WTC11 (cell line): ENCODE measurements at regions not wholly inside any gene's neighbourhood (a gene's known extent, or its start where the extent isn't known, plus 50 kb on each side); places are given as distances from the start of the nearest gene placed in this dataset.

Source experiments
- ATAC-seq: fragments of 200-7000 bp; cut with Tn5 transposase; 2 replicates; pipeline ENCODE4 v1.10.0; 2021; ENCODE audit warnings: mild to moderate bottlenecking, moderate library complexity
- CTCF ChIA-PET: fragments of 300-600 bp; sonication (Branson Sonifier 250); formaldehyde crosslinking; loops from one replicate; lab custom pipeline; 2021; ENCODE audit warnings: antibody characterized with exemption; lab: Charles Lee
- POLR2A ChIA-PET: fragments of 350-600 bp; sonication (Branson Sonifier 250); formaldehyde crosslinking; loops from one replicate; lab custom pipeline; 2021; ENCODE audit warnings: antibody characterized with exemption; lab: Charles Lee
- DNase-seq: peaks from one replicate; pipeline ENCODE4 v3.0.0; 2021; ENCODE audit warnings: low spot score
- H3K27ac Mint-ChIP-seq: 2 replicates; pipeline ENCODE4 v1.8.0; 2021; ENCODE audit warnings: mixed read lengths
- H3K27me3 Mint-ChIP-seq: 2 replicates; pipeline ENCODE4 v1.8.0; 2021; ENCODE audit warnings: low read depth, mild to moderate bottlenecking, moderate library complexity, mixed read lengths
- H3K36me3 Mint-ChIP-seq: 2 replicates; pipeline ENCODE4 v1.8.0; 2021; ENCODE audit warnings: mixed read lengths
- H3K4me1 Mint-ChIP-seq: 2 replicates; pipeline ENCODE4 v1.8.0; 2022; ENCODE audit warnings: mixed read lengths
- H3K4me3 Mint-ChIP-seq: 2 replicates; pipeline ENCODE4 v1.8.0; 2021; ENCODE audit warnings: mild to moderate bottlenecking, moderate library complexity, mixed read lengths
- H3K9me3 Mint-ChIP-seq: 2 replicates; pipeline ENCODE4 v1.8.0; 2021; ENCODE audit warnings: mixed read lengths
- AFF4 ChIP-seq: sonication (generic); formaldehyde crosslinking; IDR thresholded peaks from 2 replicates; pipeline ENCODE4 v1.8.1; 2023; ENCODE audit warnings: mild to moderate bottlenecking, missing genetic modification reagents, borderline replicate concordance
- ATF1 ChIP-seq: sonication (generic); formaldehyde crosslinking; IDR thresholded peaks from 2 replicates; pipeline ENCODE4 v1.8.1; 2023; ENCODE audit warnings: mild to moderate bottlenecking, moderate library complexity, missing genetic modification reagents
- CREB1 ChIP-seq: sonication (generic); formaldehyde crosslinking; IDR thresholded peaks from 2 replicates; pipeline ENCODE4 v1.8.0; 2023; ENCODE audit warnings: mild to moderate bottlenecking, missing genetic modification reagents
- ETV6 ChIP-seq: sonication (generic); formaldehyde crosslinking; IDR thresholded peaks from 2 replicates; pipeline ENCODE4 v1.8.1; 2022; ENCODE audit warnings: mild to moderate bottlenecking, missing genetic modification reagents
- HMGA2 ChIP-seq: fragments of 250-450 bp; sonication (Bioruptor Pico); IDR thresholded peaks from 2 replicates; pipeline ENCODE4 v1.4.0; 2021; ENCODE audit warnings: mild to moderate bottlenecking, moderate library complexity
- KAT7 ChIP-seq: sonication (generic); formaldehyde crosslinking; IDR thresholded peaks from 2 replicates; pipeline ENCODE4 v1.8.1; 2023; ENCODE audit warnings: missing genetic modification reagents, mild to moderate bottlenecking, borderline replicate concordance
- NFE2L1 ChIP-seq: sonication (generic); formaldehyde crosslinking; IDR thresholded peaks from 2 replicates; pipeline ENCODE4 v1.8.1; 2023; ENCODE audit warnings: missing genetic modification reagents
- TEAD4 ChIP-seq: sonication (generic); formaldehyde crosslinking; IDR thresholded peaks from 2 replicates; pipeline ENCODE4 v1.8.0; 2022; ENCODE audit warnings: mild to moderate bottlenecking, missing genetic modification reagents
- ZBTB21 ChIP-seq: sonication (generic); formaldehyde crosslinking; IDR thresholded peaks from 2 replicates; pipeline ENCODE4 v1.8.1; 2023; ENCODE audit warnings: mild to moderate bottlenecking, missing genetic modification reagents, borderline replicate concordance
- ZBTB43 ChIP-seq: sonication (generic); formaldehyde crosslinking; IDR thresholded peaks from 2 replicates; pipeline ENCODE4 v1.8.1; 2023; ENCODE audit warnings: mild to moderate bottlenecking, missing genetic modification reagents
- ZNF219 ChIP-seq: sonication (generic); formaldehyde crosslinking; IDR thresholded peaks from 2 replicates; pipeline ENCODE4 v1.8.0; 2023; ENCODE audit warnings: missing genetic modification reagents, mild to moderate bottlenecking, borderline replicate concordance
- TF ChIP-seq, protein P1 (sequence below): sonication (generic); formaldehyde crosslinking; conservative IDR thresholded peaks from 2 replicates; pipeline ENCODE4 v1.8.1; 2023; ENCODE audit warnings: mild to moderate bottlenecking, low read depth, missing genetic modification reagents, moderate library complexity
- TF ChIP-seq, protein P2 (sequence below): sonication (generic); formaldehyde crosslinking; IDR thresholded peaks from 2 replicates; pipeline ENCODE4 v1.8.1; 2022; ENCODE audit warnings: low read depth, mild to moderate bottlenecking, moderate library complexity, missing genetic modification reagents, borderline replicate concordance
- TF ChIP-seq, protein P3 (sequence below): sonication (generic); formaldehyde crosslinking; IDR thresholded peaks from 2 replicates; pipeline ENCODE4 v1.8.0; 2022; ENCODE audit warnings: mild to moderate bottlenecking, missing genetic modification reagents

DNA sequence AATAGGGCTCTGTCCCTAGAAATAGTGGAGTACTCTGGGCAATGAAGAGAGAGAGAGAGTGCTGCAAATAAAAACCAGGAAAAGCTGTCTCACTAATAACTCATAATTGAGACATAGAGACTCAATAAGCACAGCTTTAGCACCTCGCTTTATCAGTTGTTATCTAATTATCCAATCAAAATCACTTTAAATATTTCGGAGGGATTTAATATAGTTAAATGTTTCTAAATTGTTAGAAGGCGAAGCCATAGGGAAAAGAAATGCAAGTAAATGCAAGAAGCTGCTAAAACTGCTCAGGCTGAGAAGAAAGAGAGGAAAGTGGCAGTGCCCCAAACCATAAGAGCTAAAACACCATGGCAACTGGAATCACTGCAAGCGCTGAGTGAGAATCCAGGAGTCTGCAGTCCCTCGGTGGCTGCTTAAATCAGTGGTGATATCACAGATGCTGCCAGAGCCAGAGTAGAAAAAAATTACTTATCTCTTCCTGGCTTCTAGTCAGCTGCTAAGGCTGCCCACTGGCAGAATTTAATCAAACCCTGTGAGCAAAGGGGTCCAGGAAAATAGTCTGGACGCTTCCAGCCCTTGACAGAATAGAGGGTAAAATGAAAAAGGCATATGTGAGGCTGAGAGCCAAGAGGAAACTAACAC lies 150.4 kb upstream of the CHRM2 start:
- H3K27ac Mint-ChIP-seq, result no peak overlapping the region
- TF ChIP-seq NFE2L1 (CRISPR knock-in tag) (no peak), AFF4 (no peak)
- TF ChIP-seq, all 79 proteins: peak for 0
- H3K4me1 Mint-ChIP-seq, result peaks cover 13% of the 10 kb centered on the region
- 0 out of 2 replicates have a peak, but pooled peaks cover 3% of the 10 kb centered on the region for H3K9me3 Mint-ChIP-seq
- ATAC-seq, result no peak; the same call in 1 of the 2 replicates
- CTCF ChIA-PET, result interaction anchor here (1.4 kb wide), 1 partner anchor 30 kb away, joined by 3 read pairs; no protein-coding TSS in a partner anchor
- H3K36me3 Mint-ChIP-seq, result no peaks in the 10 kb centered on the region
- H3K4me3 Mint-ChIP-seq, result no peak overlapping the region
- DNase-seq, result no peak
- H3K27me3 Mint-ChIP-seq, result no peaks in the 10 kb centered on the region
- POLR2A ChIA-PET, result no interaction called here

GRCh38 chr7:136714062-136714461 lies 154.4 kb upstream of the CHRM2 start:
- CTCF ChIA-PET, result no interaction called here
- no peak for DNase-seq
- ATAC-seq, result no peak
- Mint-ChIP-seq H3K27me3 (no peaks in the 10 kb centered on the region), H3K36me3 (no peaks in the 10 kb centered on the region), H3K27ac (no peak overlapping the region), H3K4me3 (no peak overlapping the region), H3K4me1 (peaks cover 13% of the 10 kb centered on the region), H3K9me3 (no peaks in the 10 kb centered on the region)
- POLR2A ChIA-PET, result no interaction called here
- TF ChIP-seq ZBTB21 (CRISPR knock-in tag), result no peak
- no peak for TF ChIP-seq ZNF219 (CRISPR knock-in tag)
- TF ChIP-seq, protein P1, sequence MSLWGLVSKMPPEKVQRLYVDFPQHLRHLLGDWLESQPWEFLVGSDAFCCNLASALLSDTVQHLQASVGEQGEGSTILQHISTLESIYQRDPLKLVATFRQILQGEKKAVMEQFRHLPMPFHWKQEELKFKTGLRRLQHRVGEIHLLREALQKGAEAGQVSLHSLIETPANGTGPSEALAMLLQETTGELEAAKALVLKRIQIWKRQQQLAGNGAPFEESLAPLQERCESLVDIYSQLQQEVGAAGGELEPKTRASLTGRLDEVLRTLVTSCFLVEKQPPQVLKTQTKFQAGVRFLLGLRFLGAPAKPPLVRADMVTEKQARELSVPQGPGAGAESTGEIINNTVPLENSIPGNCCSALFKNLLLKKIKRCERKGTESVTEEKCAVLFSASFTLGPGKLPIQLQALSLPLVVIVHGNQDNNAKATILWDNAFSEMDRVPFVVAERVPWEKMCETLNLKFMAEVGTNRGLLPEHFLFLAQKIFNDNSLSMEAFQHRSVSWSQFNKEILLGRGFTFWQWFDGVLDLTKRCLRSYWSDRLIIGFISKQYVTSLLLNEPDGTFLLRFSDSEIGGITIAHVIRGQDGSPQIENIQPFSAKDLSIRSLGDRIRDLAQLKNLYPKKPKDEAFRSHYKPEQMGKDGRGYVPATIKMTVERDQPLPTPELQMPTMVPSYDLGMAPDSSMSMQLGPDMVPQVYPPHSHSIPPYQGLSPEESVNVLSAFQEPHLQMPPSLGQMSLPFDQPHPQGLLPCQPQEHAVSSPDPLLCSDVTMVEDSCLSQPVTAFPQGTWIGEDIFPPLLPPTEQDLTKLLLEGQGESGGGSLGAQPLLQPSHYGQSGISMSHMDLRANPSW (CRISPR knock-in tag), result no peak
- TF ChIP-seq, protein P2, sequence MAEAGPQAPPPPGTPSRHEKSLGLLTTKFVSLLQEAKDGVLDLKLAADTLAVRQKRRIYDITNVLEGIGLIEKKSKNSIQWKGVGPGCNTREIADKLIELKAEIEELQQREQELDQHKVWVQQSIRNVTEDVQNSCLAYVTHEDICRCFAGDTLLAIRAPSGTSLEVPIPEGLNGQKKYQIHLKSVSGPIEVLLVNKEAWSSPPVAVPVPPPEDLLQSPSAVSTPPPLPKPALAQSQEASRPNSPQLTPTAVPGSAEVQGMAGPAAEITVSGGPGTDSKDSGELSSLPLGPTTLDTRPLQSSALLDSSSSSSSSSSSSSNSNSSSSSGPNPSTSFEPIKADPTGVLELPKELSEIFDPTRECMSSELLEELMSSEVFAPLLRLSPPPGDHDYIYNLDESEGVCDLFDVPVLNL (CRISPR knock-in tag), result no peak
- no peak for TF ChIP-seq ZBTB43 (CRISPR knock-in tag)

DNA sequence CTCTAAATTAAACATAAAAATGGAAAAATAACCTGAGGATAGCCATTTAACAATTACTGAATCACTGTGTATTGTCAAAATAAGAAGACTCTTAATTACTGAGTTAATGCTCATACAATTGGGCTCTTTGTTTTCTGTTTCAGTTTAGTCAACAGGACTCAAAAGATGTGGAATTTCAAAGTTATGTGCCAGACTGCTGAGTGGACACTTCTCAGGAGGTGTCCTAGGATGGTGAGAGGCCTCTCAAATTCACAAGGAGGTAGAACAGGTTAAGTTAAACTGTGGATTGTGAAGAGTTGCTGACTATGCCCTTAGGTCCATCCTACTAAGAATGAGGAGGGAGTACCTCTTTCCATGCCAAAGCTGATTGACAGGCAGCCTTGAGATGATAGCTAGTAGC lies 157.7 kb upstream of the CHRM2 start:
- DNase-seq, result no peak
- TF ChIP-seq ETV6 (CRISPR knock-in tag) (no peak), ATF1 (CRISPR knock-in tag) (no peak), KAT7 (no peak), HMGA2 (CRISPR knock-in tag) (no peak), TEAD4 (no peak), CREB1 (CRISPR knock-in tag) (no peak)
- TF ChIP-seq, protein P2 (CRISPR knock-in tag), result no peak
- TF ChIP-seq, protein P3, sequence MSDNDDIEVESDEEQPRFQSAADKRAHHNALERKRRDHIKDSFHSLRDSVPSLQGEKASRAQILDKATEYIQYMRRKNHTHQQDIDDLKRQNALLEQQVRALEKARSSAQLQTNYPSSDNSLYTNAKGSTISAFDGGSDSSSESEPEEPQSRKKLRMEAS (CRISPR knock-in tag), result no peak
- Mint-ChIP-seq H3K4me1 (no peaks in the 10 kb centered on the region), H3K27ac (no peak overlapping the region), H3K27me3 (no peaks in the 10 kb centered on the region), H3K36me3 (no peaks in the 10 kb centered on the region), H3K9me3 (no peaks in the 10 kb centered on the region), H3K4me3 (no peak overlapping the region)
- ChIA-PET POLR2A (no interaction called here), CTCF (no interaction called here)
- no peak for ATAC-seq
